Spleen (tissue), 11 donors: ENCODE measurements at regions not wholly inside any gene's neighbourhood (a gene's known extent, or its start where the extent isn't known, plus 50 kb on each side); places are given as distances from the start of the nearest gene placed in this dataset.

Experiments used
- DNase-seq: peaks from one replicate; pipeline ENCODE4 v3.0.0-alpha.2; 2020
- H3K27ac ChIP-seq, 8 donors: fragments of 200-600 bp; sonication (generic) in 7 of 8; 1 replicate in 4 of 8; 2 replicates in 4 of 8; pipeline versions ENCODE4 v1.5.0 to v1.8.0; 2016 to 2021; ENCODE audit warnings: inconsistent platforms in 4 of 8, mild to moderate bottlenecking in 4 of 8, moderate library complexity in 1 of 8
- H3K27me3 ChIP-seq, 7 donors: fragments of 200-600 bp; sonication (generic) in 6 of 7; replicated peaks in 1 of 7; 1 replicate in 4 of 7; 2 replicates in 3 of 7; pipeline versions ENCODE4 v1.5.0 to v1.8.0; 2016 to 2021; ENCODE audit warnings: inconsistent platforms in 3 of 7, mild to moderate bottlenecking in 1 of 7
- H3K36me3 ChIP-seq, 6 donors: fragments of 200-600 bp; sonication (generic) in 5 of 6; 1 replicate in 4 of 6; 2 replicates in 2 of 6; pipeline versions ENCODE4 v1.5.0 to v1.8.0; 2016 to 2021; ENCODE audit warnings: inconsistent platforms in 2 of 6
- H3K4me1 ChIP-seq, 6 donors: fragments of 200-600 bp; sonication (generic) in 5 of 6; 1 replicate in 3 of 6; 2 replicates in 3 of 6; pipeline versions ENCODE4 v1.5.0 to v1.8.0; 2016 to 2021; ENCODE audit warnings: inconsistent platforms in 3 of 6
- H3K4me3 ChIP-seq, 8 donors: fragments of 200-600 bp; sonication (generic) in 7 of 8; 1 replicate in 4 of 8; 2 replicates in 4 of 8; pipeline versions ENCODE4 v1.5.0 to v1.8.0; 2016 to 2021; ENCODE audit warnings: inconsistent platforms in 4 of 8, mild to moderate bottlenecking in 4 of 8, moderate library complexity in 2 of 8
- H3K9me3 ChIP-seq, 8 donors: fragments of 200-600 bp; sonication (generic) in 7 of 8; 1 replicate in 4 of 8; 2 replicates in 4 of 8; pipeline versions ENCODE4 v1.5.0 to v1.8.0; 2016 to 2021; ENCODE audit warnings: inconsistent platforms in 4 of 8
- CTCF ChIP-seq, 11 experiments: fragments of 200-600 bp in 7 of 11; fragments of 450-650 bp in 4 of 11; sonication (generic) in 4 of 11; IDR thresholded peaks in 8 of 11; conservative IDR thresholded peaks in 3 of 11; 1 replicate in 7 of 11; 2 replicates in 4 of 11; pipeline versions ENCODE4 v1.4.0 to v1.8.0; 2016 to 2021; ENCODE audit warnings: antibody characterized with exemption in 11 of 11, inconsistent platforms in 4 of 11, mild to moderate bottlenecking in 1 of 11
- POLR2A ChIP-seq, 3 donors: fragments of 450-650 bp; IDR thresholded peaks; one replicate each; pipeline ENCODE4 v1.5.1; 2017; ENCODE audit warnings: antibody characterized with exemption in 3 of 3, mild to moderate bottlenecking in 1 of 3
- POLR2AphosphoS5 ChIP-seq, 3 donors: sonication (generic); formaldehyde crosslinking; IDR thresholded peaks; one replicate each; pipeline ENCODE4 v1.5.1; 2017; ENCODE audit warnings: antibody characterized with exemption in 3 of 3
- WGBS, 5 donors: extraction: QIAGEN DNeasy Blood & Tissue Kit in 3 of 5; methylation state at CpG; one replicate each; pipeline versions ENCODE4 v1.1.5 to v1.1.7; 2013 to 2018; 5-methylcytosine and 5-hydroxymethylcytosine counted together
- intact Hi-C: fragments of 100-400 bp; cut with DNase I; formaldehyde crosslinking; loops from one replicate; pipeline ENCODE4 v1.15.0; 2023; ENCODE audit warnings: low total_unique reads
- donor health status: healthy with polysubstance abuse.
- donor health status: DM: no; HTN: no; CAD: no; lungs with moderate emphysema.
- donor health status: DM: no; HTN: no; CAD: no.
- donor health status: Bipolar disorder and iron deficiency.
- donor health status: healthy.
- donor health status: DM: no; HTN: no; CAD: no.
- donor health status: DM: yes; HTN: yes; CAD: no.

GRCh38 chr12:107551434-107551833 lies 134.2 kb upstream of the PWP1 start:
- Histone ChIP-seq H3K9me3 (peaks cover 0 to 18% (median 13%) of the 10 kb centered on the region in 8 donors), H3K4me3 (no peak overlapping the region), H3K27ac (no peak overlapping the region), H3K36me3 (no peaks in the 10 kb centered on the region), H3K4me1 (no peaks in the 10 kb centered on the region), H3K27me3 (no peaks in the 10 kb centered on the region)
- intact Hi-C loops, result no loop called here
- no peak for DNase-seq
- no peak for TF ChIP-seq POLR2A (IDR thresholded peaks at IDR 0.05)
- TF ChIP-seq POLR2AphosphoS5 (IDR thresholded peaks at IDR 0.05), result no peak
- TF ChIP-seq CTCF (IDR thresholded peaks at IDR 0.05 in 8 of 11, conservative IDR thresholded peaks at IDR 0.05 in 3 of 11), result no peak

- no peak for TF ChIP-seq POLR2A (IDR thresholded peaks at IDR 0.05)
- TF ChIP-seq POLR2AphosphoS5 (IDR thresholded peaks at IDR 0.05), result no peak
- no peak for TF ChIP-seq CTCF (IDR thresholded peaks at IDR 0.05 in 8 of 11, conservative IDR thresholded peaks at IDR 0.05 in 3 of 11)
- H3K4me3 ChIP-seq, result no peak overlapping the region
- no peaks in the 10 kb centered on the region for H3K36me3 ChIP-seq
- DNase-seq, result no peak
- H3K27ac ChIP-seq, result no peak overlapping the region
- 77 to 90% (median 78%) methylated on average over 4 of the region's 4 CpGs for WGBS, 5 donors
- H3K4me1 ChIP-seq, result no peaks in the 10 kb centered on the region
- peaks cover 0 to 18% (median 13%) of the 10 kb centered on the region in 8 donors for H3K9me3 ChIP-seq
- intact Hi-C loops, result no loop called here
- H3K27me3 ChIP-seq, result no peaks in the 10 kb centered on the region
Observed at GRCh38 chr12:107552263-107552662, 133.3 kb upstream of the PWP1 start.

GRCh38 chr12:107553211-107553765 lies 132.3 kb upstream of the PWP1 start:
- Histone ChIP-seq H3K4me3 (no peak overlapping the region), H3K36me3 (no peaks in the 10 kb centered on the region), H3K9me3 (peaks cover 0 to 17% (median 13%) of the 10 kb centered on the region in 8 donors), H3K27me3 (no peaks in the 10 kb centered on the region), H3K27ac (no peak overlapping the region), H3K4me1 (no peaks in the 10 kb centered on the region)
- TF ChIP-seq CTCF (IDR thresholded peaks at IDR 0.05 in 8 of 11, conservative IDR thresholded peaks at IDR 0.05 in 3 of 11), result no peak
- TF ChIP-seq POLR2AphosphoS5 (IDR thresholded peaks at IDR 0.05), result no peak
- TF ChIP-seq POLR2A (IDR thresholded peaks at IDR 0.05), result no peak
- 70 to 89% (median 81%) methylated on average over 4 of the region's 4 CpGs for WGBS, 5 donors
- intact Hi-C loops, result no loop called here
- DNase-seq, result no peak

GRCh38 chr12:107554941-107555340 lies 130.7 kb upstream of the PWP1 start:
- WGBS, 5 donors, result 57 to 82% (median 63%) methylated on average over 4 of the region's 4 CpGs

More at GRCh38 chr12:107554941-107555340, 130.7 kb upstream of the PWP1 start:
- Histone ChIP-seq H3K9me3 (peaks cover 0 to under 1% (median 0%) of the 10 kb centered on the region in 8 donors), H3K4me3 (no peak overlapping the region), H3K36me3 (no peaks in the 10 kb centered on the region), H3K27ac (no peak overlapping the region), H3K4me1 (no peaks in the 10 kb centered on the region), H3K27me3 (no peaks in the 10 kb centered on the region)
- intact Hi-C loops, result no loop called here
- TF ChIP-seq POLR2AphosphoS5 (IDR thresholded peaks at IDR 0.05) (no peak), CTCF (IDR thresholded peaks at IDR 0.05 in 8 of 11, conservative IDR thresholded peaks at IDR 0.05 in 3 of 11) (no peak), POLR2A (IDR thresholded peaks at IDR 0.05) (no peak)
- no peak for DNase-seq
